ENCODE measurements at regions not wholly inside any gene's neighbourhood (a gene's known extent, or its start where the extent isn't known, plus 50 kb on each side); places are given as distances from the start of the nearest gene placed in this dataset.

DNA sequence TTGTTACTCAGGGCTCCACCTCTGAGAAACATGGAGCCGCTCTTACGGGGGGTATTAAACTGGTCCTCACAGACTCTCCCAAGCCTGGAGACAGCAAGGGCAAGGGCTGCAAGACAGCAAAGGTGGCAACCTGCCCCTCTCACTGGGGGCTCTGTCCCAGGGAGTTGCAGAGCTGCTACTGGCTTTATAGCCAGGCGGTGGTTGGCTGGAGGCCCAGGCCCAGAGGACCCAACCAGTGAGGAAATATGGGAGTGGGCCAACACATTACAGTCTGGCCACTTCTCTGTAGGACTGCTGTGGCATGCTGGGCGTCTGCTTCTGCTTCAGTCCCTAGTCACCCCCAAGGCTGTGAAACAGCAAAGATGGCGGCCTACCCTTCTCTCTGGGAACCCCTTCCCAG, 597.2 kb downstream of the LRRC70 start:
- DNase-seq = no peak

DNA sequence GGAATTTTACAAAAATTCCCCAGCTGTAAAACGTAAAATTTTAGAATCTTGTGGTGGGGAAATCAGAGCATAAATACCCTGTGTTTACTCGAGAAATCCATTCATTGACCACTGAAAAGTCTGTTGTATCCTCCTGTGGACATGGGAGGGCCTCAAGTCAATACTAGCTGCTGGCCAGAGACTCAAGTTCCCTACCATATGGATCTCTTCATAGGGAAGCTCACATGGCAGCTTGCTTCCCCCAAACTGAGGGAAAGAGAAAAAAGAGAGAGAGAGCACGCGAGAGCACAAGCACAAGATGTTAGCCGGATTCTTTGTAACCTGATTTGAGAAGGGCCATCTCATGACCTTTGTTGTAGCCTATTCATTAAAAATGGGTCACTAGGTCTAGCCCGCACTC, 591.9 kb downstream of the LRRC70 start:
- DNase-seq = no peak

DNA sequence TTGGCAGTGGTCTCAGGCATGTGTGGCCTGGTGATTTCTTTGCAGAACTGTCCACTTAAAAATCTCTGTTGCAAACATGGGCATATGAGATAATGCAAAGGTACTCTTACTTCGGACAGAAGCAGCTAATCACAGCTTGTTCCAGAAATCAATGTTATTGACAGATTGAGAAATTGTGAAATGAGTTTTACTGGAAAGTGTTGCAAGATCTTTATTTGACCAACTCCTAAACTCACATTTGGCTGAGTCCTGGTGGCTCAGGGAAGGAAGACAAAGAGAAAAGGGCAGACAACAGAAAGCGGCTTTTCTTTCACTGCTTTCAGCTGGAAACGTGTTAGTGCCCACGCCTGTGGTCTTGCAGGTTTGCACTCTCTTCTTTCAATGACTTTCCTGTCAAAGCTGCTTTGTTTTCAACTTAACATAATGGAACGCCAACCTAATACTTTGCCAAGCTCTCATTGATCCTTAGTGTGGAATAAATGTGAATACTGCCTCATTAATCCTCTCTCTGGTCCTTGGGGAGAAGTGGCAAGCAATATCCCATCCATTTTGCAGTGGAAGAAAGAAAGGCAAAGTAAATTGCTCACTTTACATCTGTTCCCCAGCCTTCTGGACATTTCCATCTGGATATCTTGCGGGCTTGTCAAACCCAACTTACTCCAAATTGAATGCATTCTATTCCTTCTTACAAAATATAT, 586.4 kb downstream of the LRRC70 start:
- no peak for DNase-seq

DNA sequence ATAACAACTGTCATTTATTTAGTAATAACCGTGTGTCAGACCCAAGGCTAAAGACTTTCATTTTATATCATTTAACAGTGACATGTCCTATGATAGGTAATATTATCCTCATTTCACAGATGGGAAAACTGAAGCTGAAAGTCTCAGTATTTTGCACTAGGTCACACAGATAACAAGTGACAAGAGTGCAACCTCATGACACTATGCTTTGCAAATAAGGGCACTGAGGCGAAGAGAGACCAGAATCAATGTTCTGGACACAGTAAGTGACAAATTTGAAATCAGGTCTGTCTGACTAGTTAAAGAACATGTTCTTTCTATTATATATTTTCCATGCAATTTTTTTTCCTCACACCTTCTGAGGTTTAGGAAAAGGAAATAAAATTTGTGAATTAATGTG, 585.7 kb downstream of the LRRC70 start:
- DNase-seq = no peak

DNA sequence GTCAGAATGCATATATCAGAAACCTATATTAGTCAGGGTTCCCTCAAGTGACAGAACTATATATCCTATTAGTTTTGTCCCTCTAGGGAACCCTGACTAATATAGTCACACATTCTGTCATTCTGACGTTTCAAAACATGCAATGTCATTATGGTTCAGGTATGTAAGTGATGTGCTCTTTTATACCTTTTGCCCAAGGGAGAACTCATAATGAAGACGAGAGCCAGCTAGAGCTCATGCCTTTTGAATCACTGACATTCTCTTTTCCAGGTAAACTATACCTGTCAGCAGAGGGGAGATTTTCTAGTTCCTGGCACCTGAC, 576.7 kb downstream of the LRRC70 start:
- no peak for DNase-seq

DNA sequence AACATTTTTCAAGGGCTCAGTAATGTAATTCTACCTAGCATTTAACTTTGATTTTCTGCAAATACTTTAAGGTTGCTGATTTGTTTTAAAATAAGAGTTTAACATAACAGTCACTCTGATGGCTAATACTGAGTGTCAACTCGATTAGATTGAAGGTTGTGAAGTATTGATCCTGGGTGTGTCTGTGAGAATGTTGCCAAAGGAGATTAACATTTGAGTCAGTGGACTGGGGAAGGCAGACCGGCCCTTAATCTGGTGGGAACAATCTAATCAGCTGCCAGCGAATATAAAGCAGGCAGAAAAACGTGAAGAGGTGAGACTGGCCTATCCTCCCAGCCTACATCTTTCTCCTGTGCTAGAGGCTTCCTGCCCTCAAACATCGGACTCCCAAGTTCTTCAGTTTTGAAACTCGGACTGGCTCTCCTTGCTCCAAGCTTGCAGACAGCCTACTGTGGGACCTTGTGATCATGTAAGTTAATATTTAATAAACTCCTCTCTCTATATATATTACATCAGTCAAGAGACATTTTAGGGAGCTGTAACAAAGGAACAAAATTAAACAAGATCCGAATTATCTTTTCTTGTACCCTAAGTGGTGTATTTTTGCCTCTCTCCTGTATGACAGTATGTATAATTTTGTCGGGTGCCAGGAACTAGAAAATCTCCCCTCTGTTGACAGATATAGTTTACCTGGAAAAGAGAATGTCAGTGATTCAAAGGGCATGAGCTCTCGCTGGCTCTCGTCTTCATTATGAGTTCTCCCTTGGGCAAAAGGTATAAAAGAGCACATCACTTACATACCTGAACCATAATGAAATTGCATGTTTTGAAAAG, 576.1 kb downstream of the LRRC70 start:
- DNase-seq = no peak

DNA sequence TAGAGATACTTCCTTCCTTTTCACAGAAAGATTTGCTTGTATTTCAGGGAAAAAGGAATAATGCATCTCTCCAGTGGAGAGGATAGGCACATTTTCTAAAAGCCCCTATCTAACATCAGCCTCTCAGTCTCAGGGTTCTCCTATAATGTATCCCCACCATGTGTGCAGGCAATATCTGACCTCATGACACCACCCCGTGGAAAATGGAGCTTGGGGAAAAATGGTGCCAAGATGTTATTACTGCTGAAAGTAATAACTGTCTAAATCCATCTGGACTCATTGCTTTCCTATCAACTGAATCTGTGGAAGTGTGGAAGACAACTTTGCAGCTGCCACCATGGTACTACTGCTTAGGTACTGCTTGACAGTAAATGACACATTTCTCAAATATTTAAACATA, 574.3 kb downstream of the LRRC70 start:
- no peak for DNase-seq

DNA sequence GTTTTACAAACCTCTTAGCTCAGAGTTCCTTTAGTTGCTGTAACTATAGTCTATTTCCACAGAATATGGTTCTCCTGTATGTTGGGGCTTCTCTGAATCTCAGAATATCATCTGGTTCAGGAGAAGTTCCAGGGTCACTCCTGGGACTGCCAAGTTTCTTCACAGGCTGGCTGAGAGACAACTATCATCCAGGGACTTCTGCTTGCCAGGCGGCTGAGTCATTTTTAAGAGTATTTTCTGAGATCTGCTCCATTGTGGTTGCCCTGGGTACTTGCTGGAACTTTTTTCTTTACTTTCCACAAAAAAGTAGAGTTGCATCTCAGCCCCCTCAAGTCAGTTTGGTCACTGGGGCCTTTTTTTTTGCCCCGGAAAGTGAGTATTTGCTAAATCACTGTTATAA, 566.5 kb downstream of the LRRC70 start:
- no peak for DNase-seq

DNA sequence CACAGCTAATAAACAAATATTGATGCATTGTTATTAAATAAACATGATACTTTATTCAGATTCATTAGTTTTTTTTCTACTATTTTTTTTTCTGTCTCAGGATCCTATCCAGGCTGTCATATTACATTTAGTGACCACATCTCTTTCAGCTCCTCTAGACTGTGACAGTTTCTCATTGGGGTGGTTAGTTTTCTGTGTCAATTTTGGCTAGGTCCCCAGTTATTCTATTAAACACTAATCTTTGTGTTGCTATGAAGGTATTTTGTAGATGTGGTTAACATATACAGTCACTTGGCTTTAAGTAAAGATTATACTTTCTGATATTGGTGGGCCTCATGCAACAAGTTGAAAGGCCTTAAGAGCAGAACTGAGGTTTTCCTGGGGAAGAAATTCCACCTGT, 563.0 kb downstream of the LRRC70 start:
- DNase-seq = no peak

DNA sequence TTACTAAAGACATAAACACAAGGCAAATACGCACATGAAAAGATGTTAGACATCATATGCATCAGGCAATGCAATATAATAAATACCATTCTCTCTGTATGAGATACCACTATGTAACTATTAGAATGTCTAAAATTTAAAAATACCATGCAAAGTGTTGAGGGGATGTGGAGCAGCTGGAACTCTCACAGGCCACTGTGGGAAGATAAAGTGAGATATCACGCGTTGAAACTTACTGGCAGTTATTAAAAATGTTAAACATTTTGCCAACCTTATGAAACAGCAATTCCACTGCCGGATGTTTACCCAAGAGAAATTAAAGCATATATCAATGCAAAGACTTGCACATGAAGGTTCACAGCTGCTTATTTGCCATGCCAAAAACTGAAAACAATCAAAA, 556.7 kb downstream of the LRRC70 start:
- no peak for DNase-seq

DNA sequence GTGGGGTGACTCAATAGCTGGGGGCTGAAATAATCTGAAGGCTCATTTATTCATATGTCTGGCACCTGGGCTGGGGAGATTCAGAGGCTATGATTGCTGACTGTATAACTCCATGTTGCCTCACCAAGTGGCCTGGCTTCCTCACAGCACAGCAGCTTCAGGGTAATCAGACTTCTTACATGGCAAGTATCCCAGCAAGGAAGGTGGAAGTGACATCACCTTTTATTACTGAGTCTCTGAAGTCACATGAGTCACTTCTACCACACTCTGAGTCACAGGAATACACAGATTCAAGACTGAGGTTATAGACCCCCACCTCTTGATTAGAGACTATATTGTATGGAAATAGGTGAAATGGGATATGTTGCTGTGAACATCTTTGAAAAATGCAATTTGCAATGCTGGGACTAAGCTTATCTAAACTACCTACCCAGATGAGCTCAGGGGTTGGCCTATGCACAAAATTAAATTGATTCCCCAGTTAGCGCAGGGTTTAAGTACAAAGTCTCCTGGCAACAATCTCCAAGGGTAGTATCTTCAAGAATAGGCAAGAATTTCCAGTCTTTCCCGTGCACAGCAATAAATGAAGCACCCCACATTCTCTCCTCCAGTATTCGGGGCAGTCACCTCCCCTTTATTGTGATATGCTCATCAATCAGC, 553.1 kb downstream of the LRRC70 start:
- DNase-seq = no peak

DNA sequence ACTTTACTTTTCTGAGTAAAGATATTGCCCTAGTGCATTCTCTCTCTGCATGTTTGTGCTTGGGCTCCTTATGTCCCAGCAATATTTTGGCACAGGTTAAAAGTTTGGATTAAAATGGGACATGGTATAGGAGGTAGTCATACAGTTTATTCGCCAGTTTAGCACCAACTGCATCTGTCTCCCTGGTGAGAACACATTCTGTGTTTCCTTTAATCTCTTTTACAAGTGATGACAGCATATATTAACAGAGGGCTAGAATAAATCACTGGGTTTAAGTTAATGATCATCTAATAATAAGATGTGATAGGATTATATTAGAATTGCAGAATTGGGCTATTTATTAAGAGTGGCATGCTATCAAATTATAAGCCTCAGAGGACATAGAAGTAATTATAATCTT, 550.1 kb downstream of the LRRC70 start:
- no peak for DNase-seq

DNA sequence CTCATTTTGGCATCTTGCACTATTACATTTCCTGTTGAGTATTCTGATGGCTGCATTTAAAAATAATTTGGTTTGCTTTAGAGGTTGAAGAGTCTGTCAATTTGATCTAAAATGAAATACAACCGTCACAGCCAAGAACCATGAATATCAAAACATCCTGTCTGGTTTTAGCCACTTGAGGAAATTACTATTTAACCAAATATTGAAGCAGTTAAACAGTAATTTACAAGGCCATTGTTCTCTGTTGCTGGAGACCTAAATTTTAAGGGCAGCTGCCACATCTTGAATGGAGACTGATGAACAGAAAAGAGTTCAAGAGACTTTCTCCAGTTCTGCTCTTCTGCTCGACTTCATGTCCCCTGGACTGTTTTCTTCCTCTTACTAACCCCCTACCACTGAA, 549.4 kb downstream of the LRRC70 start:
- DNase-seq = no peak

DNA sequence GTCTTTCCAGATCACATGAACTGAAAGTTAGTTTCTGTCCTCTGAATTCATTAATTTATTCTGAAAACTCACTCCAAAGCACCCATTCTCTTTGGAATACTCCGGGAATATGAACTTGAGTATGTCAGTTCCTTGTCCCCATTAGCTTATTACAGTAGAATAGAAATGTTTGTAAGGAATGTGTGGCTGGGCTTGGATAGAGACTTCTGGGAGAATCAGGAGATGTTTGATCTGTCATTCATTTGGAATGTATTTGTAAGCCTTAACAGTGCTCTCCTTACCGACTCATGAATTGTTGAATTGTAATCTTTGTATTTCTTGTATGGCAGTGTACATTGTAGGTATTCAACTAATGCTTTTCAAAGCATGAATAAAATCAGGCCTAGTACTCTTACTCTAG, 548.4 kb downstream of the LRRC70 start:
- no peak for DNase-seq

DNA sequence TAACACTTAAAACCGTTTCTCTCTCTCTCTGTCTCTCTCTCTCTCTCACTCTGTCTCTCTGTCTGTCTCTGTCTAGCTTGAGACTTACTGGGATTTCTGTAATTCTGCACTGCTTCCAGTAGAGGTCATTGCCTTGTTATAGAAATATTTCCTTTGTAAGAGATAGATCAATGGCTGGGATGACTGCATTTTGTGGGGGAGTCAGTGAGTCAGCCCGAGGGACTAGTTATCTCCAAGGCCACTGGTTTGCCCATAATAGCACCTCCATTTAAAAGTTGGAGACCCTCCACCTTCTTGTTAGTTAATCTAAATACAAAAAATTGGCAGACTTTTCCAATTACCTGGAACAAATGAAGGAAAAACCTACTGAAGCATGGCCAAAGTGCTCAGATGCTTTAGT, 547.2 kb downstream of the LRRC70 start:
- no peak for DNase-seq

DNA sequence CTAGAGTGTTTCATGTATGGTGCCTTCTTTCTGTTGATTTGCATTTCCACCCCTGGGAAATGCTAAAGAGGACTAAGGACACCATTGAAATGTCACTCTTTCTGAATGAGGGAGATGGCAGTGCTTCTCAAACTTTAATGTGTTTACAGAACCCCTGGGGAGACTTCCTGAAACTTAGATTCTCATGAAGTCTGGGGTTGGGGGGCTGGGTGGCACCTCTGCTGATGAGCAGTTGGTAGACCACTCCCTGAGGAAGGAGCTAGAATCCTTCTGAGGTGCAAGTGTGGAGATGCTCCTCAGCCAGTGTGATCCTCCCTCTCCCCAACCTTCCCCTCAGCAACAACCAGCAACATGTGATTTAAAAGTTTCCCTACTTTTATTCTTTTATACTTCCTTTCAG, 546.8 kb downstream of the LRRC70 start:
- no peak for DNase-seq

DNA sequence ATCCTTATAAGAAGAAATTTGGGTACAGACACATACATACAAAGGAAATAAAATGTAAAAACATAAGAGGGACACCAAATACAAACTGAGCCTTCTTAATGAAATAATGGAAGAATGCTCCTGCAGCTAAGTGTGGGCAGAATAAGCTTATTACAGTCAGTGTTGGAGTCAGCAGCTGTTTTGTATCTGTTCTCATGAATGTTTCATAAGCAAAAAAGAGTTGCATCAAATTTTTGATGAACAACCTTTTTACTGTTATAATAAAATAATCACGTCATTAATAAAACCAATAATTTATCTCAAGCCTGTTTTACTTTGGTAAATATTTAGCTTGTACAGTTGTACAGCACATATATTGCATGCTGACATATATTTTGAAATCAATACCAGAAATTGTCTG, 545.6 kb downstream of the LRRC70 start:
- DNase-seq = no peak

DNA sequence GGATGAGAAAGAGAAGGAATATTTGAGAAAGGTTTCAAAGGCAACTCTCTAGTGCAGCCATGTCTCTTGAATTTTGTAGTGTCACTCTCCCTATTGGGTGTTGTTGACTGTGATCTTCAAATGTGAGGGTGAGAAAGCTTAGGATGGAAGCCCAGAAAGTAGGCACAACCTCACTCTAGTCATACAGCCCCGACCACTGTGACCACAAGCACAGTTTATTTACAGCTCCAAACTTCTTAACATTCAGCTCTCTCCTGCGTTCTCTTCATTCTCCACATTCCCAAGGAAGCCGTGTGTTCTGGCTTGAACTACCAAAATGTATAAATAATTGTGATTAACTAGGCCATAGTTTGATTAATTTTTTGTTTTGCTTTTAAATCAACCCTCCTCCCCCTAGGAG, 542.9 kb downstream of the LRRC70 start:
- no peak for DNase-seq

DNA sequence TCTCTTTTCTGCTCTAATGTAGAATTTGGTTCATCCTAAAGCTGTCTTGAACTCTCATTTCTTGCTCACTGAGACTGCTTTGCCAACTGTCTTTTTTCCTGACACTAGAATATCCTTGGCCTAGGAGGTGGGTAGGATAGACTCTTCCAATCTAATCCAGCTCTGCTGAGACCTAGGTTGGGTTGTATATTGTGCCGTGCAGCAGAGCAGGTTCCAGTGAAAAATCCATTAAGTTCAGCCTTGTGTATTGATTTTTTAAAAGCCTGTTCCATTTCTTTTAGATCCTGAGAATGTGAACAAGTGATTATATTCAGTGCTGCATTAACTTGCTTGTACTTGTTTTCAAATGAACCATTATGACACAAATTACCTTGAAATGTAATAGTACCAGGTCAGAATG, 539.6 kb downstream of the LRRC70 start:
- DNase-seq = no peak

DNA sequence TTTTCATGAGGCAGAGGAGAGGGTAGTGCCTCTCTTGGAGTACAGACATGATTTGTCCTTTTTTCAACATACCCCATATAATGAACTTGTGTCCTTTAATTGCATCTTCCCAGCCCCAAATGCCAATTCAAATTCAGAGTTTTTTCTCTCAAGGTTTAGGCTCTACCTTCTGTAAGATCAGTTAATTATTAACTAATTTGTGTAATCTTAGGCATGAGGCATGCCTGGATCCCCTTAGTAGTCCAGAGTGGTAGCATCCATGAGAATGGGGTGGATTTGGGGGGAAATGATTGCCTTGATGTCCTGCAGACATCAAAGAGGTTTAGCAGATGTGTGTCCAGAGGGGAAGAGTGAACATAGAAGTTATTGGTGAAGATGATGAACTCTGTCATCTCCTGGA, 533.3 kb downstream of the LRRC70 start:
- DNase-seq = no peak

DNA sequence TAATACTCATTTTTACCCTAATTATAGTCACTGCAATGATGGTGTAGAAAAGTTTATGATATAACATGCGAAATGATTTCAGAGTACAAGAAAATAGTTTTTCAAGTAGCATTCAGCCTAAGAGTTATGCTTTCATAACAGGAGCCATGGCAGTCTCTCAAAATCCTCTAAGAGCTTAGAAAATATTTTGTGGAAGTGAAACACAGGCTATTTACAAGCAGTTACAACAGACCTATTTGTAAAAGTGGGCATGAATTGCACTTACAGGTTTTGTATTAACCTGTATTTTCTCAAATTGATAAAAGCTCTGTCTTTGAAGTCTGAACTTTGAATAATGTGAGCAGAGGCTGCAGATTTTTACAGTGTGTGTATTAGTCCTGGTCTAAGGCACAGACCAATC, 523.3 kb downstream of the LRRC70 start:
- no peak for DNase-seq

DNA sequence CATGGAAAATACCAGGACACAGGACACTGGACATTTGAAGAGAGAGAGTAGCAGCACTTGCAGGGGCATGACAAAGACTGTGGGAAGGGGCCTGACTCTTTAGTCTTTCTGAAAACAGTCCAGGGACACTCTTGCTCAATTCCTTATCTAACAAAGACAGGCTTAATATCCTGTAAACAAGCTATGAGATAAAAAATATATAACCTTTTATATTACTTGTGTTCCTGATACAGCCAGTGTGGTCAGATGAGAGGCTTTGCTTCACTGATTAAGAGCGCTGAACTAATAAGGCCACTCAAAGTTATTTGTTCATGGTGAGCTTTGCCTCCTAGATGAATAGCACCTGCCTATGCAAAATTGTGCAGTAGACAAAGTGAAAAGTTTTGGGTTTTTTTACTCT, 518.7 kb downstream of the LRRC70 start:
- no peak for DNase-seq

DNA sequence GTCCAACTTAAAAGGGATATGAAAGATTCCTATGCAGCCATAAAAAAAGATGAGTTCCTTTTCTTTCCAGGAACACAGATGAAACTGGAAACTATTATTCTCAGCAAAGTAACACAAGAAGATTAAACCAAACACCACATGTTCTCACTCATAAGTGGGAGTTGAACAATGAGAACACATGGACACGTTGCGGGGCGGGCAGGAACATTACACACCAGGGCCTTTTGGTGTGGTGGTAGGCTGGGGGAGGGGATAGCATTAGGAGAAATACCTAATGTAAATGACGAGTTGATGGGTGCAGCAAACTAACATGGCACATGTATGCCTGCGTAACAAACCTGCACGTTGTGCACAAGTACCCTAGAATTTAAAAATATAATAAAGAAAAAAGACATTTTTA, 516.1 kb downstream of the LRRC70 start:
- DNase-seq = no peak

DNA sequence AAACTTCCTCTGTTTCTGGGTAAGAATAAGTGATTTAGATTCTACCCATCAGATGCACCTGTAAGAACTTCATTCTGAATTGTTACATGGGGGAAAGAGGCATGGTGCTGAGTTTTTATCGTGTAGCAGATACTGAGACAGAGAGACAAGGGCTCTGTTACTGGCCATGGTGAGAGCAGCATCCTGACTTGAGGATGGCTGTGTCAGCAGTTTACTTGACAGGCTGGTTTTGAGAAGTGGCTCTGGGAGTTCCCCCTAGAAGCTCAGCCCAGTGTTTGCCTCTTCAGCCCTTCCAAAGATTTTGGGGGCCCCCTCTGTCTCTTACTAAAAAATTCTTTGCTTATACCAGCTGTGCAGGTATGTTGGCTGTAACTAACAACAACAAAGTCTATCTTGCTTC, 510.5 kb downstream of the LRRC70 start:
- DNase-seq = no peak

Data from CD4-positive, alpha-beta T cell treated with Interleukin-1 beta for 1 hour (primary cell).